Erythroblast (primary cell): ENCODE measurements at regions not wholly inside any gene's neighbourhood (a gene's known extent, or its start where the extent isn't known, plus 50 kb on each side); places are given as distances from the start of the nearest gene placed in this dataset.

ENCODE experiments used
- GATA1 ChIP-seq: IDR thresholded peaks from 2 replicates; pipeline ENCODE4 v1.6.1; 2011; ENCODE audit warnings: low read depth, mild to moderate bottlenecking, control low read depth, low read length, moderate library complexity
- POLR2A ChIP-seq: IDR thresholded peaks from 2 replicates; pipeline ENCODE4 v1.6.1; 2011; ENCODE audit warnings: mild to moderate bottlenecking, low read length

GRCh38 chr6:3569816-3570215, 113.0 kb upstream of the SLC22A23 start:
- TF ChIP-seq POLR2A (no peak), GATA1 (no peak)
